GM19397 (cell line): ENCODE measurements at regions not wholly inside any gene's neighbourhood (a gene's known extent, or its start where the extent isn't known, plus 50 kb on each side); places are given as distances from the start of the nearest gene placed in this dataset.

Source experiments
- ATAC-seq: cut with Tn5 transposase; IDR thresholded peaks from one replicate; pipeline ENCODE4 v1.9.1; 2021; ENCODE audit warnings: mild to moderate bottlenecking, moderate library complexity; ENCODE audit not compliant: unreplicated experiment

DNA sequence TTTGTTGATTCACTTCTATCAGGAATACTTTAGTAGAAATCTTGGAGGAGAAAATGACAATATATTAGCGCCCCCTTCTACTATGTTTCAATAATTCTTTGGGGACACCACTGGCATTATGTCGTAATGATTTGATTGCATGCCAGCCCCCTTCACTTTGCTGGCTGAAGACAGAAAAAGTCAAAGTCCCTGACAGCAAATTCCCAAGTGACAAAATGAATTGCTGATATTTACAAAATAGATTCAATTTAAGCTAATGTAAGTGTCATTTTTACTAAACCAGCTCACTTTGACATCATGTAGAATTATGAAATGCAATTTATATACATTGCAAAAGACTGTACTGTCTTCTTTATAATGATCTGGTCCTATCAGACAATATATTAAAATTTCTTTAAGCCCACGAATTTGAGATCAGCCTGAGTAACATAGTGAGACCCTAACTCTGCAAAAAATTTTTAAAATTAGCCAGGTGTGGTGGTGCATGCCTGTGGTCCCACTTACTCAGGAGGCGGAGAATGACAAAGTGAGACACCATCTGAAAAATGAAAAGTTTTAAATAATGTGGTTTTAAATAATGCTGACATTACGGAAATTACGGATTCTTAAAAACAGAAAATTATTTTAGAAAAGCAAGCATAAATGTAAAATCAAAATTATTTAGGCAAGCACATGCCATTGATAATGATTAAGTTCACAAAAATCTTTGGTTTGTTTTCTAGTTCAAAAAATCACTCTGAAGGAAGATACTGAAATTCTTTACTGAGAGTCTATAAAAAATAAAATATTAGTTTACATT, 520.1 kb upstream of the PKDCC start:
- ATAC-seq, result no peak

DNA sequence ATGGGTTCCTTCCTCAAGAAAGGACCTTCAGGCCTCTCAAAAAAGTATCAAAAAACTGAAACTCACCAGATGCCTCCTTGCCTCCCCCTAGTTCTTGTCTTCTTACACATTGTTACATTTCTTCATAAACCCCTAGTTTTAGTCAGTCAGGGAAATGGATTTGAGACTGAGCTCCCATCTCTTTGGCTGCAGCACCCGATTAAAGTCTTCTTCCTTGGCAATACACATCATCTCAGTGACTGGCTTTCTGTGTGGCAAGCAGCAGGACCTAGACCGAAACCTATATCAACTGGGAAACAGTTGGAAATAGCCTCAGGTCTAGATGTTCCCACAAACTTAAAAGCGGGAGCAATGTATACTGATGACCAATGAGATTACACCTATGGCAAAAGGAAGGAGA, 512.2 kb upstream of the PKDCC start:
- ATAC-seq, result no peak

DNA sequence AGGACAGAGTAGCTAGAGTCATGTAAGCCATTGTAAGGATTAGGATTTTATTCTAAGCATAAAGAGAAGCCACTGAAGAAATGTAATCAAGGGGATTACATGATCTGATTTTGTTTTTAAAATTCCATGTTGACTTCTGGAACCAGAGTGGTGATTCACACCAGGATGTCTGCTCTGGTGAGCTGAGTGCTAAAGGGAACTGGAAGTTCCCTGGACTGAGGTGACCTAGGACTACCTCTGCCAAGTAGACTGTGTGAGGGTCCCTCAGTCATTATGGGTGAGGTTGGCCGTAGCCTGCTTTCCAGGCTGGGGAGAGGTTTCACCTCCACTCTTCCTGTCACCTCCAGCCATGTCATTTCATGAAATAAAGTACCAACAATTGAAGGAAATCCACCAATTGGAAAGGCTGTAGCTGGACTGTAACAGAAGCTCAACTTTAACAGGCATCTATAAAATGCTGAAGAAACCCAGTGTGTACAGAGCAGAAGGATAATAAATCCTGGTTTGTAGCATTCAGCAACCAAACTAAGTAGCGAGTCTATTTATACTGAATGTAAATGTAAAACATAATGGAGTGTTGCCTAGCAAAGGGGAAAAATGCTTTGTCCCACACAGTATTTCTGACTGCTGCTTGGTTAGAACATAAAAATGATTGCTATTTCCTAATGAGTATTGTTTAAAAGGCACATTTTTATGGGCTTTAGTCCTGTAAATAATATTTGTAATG, 507.4 kb upstream of the PKDCC start:
- ATAC-seq, result no peak

DNA sequence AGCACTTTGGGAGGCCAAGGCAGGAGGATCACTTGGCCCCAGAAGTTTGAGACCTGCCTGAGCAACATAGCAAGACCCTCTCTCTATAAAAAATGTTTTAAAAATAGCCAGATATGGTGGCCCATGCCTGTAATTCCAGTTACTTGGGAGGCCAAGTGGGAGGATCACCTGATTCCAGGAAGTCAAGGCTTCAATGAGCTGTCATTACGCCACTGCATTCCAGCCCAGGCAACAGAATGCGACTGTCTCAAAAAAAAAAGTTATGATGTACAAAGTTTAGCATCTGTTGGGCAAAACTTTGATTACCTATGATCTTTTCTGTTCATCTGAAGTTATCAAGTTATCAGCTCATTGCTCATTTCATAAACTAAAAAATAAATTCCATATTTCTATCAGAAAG, 504.1 kb upstream of the PKDCC start:
- no peak for ATAC-seq

DNA sequence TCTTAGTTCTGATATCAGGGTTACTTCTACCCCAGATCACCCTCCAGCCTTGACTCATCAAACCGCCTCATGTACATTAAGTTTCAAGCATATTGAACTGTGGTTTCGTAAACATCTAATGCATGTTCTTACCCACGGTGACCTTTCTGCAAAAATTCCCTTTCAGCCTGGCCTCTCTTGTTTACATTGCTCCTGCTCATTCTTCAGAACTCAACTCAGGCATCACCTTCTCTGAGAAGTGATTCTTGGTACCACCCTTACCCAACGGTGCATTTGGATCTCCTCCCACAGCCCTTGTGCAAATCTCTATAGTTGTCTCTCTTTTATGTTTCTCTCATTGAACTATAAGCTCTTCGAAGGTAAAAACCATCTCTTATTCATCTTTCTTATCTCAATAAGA, 503.1 kb upstream of the PKDCC start:
- no peak for ATAC-seq

DNA sequence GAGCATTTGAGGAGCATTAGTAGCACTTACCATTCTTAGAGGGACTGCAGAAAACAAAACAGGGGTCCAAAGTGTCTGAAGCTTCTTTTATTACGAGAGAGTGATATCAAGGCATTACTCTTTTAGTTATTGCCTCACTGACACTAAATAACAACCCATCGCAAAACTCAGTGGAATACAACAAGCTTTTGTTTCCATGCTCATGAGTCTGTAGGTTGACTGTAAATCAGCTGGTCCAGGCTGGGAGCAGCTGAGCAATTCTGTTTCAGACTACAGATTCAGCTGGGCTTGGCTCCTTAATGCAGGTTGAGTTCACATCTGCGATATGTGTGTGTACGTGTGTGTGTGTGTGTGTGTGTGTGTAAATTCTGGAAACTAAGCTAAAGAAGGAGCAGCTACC, 501.8 kb upstream of the PKDCC start:
- ATAC-seq, result no peak

DNA sequence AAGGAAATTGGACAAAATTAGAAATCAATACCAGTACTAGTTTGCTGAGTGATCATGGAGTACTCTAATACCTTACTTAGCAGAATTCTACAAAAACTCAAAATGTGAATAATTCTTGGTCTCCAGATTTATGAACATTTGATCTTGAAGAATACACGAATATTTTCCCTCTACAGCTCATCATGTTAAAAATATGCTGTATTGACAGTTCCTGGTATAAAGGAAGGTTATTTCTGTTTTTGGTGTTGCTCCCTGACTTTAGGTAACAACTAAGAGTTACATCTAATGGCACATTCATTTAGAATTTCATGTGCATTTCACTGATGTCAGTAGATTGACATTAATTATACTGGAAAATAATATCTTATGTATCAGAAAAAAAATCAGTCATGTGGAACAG, 479.2 kb upstream of the PKDCC start:
- ATAC-seq, result no peak

DNA sequence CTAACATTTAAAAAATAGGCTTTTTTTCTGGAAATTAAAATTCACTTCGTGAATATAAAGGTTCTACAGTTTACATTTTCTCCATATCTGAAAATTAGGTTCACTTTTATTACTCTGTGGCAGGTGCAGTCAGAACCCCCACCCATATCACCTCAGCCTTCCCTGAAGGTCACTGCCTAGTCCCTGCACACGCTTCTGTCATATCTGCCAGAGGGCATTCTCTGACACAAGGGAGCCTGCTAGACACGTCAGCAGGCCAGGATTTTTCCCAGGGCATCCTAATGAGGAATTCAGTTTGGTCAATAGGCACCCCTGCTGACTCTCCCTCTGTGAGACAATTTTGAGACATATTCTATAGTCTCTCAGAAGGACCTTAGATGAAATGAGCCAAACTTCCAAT, 475.7 kb upstream of the PKDCC start:
- no peak for ATAC-seq

DNA sequence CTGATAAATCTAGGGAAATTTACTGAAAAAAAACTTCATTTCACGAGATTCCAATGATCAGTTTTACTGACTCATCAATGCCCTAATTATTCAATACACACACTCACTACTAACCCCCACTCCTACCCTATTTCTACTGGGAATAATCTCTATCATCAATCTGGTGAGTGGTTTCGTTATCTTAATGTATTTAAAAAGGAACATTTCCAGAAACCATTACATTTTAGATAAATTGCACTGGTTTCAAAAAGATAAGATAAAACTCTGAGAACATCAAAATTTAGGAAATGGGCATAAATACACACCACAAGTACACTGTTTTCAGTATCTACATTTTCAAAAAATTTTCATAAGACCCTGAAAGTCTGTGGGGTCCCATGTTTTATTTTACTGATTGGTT, 471.4 kb upstream of the PKDCC start:
- ATAC-seq, result no peak

DNA sequence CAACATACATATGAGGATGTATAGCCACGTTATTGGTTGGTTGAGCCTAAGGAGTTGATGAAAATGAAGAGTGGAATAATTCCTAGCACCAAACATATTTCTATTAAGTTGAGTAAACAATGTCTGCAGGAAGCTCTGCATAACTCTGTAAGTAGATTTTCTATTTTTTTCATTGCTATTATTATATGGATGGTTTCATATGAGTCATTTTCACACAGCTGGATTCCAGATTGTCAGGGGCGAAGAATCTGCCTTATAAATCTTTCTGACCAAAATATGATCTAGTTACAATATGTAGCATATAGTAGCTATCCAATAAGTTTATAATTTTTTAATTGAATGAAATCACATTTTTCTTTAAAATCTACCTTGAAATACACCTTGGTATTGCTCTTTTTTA, 468.0 kb upstream of the PKDCC start:
- no peak for ATAC-seq

DNA sequence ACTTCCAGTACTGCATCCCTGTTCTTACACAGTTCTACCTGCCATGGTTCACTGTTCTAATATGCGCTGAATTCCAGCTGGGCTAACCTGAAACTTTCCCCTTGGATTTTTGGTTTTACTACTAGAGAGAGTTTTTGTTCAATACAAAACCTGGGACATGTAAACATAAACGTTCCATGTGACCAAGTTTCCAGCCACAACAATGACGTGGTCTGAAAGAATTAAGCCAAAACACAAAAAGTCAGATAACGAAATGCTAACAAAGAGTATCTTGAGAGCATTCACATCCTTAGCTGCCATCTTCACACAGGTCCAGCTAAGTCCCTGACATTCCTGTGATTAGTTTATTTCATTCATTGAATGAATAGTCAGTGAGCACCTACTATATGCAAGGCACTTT, 467.0 kb upstream of the PKDCC start:
- ATAC-seq, result no peak

DNA sequence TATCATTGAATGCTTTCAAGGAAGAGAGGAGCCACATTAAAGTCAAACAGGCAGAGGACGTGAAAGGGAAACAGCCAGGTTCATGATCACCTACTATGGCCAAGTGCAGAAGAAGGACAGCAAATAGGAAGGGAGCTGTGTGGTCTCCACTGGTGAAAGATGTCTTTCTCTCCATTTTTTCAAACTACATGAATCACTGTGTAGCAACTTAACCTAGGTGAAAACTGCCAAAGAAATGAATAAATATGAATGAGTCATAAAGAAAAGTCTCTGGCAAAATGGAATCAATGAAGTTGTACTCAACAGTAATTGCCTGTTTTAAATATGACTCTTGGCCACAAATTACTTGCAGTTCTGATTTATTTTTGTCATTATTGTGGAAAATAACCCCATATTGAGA, 452.6 kb upstream of the PKDCC start:
- no peak for ATAC-seq

DNA sequence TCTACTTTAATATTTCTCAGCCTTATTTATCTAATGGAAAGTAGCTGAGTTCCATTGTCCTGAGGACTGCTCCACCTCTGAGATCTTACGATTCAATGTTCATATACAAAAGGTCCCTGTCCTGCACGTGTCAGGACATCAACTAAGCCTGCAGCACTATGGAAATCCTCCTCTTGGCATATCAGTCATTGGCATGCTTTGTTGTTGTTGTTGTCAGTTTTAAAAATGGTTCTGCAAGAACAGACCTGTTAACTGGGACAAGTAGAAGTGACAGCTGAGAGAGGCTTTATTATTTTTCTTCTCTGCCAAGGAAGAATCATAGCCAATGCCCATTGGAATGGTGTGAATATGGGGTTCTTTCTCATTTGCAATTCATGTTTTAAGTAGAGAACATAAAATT, 450.1 kb upstream of the PKDCC start:
- no peak for ATAC-seq

DNA sequence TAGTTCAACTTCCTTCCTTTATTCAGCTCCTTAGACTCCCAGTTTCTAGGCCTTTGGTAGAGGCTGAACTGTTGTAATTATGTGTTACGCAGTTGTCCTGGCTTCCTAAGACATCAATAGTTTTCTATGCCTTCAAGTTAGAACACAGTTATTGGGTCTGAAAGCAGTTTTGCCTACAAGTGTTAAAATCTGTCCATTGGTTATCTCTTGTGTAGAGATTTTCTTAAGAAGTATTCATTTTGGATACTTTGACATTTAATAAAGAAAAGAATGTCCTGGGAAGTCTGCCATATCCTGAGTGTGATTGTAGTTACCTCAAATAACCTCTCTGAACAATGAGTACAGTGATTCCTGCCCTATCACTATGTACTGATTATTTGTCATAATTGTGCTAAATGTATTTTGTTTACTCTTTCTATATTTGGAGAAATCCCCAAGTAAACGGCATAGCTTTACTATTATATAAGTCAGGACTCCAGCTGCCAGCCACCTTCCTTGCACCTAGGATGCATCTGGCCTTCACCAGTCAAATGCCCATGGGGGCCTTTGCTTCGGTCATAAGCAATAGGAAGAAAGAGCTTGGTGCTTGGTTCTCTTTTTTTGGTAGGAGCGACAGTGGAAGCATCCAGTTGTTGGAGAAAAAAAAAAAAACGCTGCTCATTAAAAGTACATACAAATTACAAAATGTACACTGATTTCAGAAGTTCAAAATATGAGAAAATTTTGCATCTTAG, 449.5 kb upstream of the PKDCC start:
- no peak for ATAC-seq

DNA sequence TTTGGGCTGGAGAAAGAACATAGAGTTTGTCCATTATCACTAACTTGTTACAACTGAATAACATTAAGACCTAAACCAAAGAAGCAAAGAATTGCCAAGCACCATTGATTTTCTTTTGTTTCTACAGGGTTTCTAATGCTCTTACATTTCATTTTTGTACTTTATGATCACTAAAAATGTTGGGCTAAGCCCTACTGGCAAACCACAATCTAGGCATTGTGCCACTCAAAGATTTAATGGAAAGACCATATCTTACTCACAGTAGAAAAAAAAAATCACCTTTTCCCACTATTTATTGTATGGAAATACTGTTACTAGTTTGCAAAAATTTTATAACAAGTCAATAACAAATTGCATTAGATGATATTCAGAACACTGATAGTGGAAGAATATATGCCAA, 447.4 kb upstream of the PKDCC start:
- no peak for ATAC-seq

DNA sequence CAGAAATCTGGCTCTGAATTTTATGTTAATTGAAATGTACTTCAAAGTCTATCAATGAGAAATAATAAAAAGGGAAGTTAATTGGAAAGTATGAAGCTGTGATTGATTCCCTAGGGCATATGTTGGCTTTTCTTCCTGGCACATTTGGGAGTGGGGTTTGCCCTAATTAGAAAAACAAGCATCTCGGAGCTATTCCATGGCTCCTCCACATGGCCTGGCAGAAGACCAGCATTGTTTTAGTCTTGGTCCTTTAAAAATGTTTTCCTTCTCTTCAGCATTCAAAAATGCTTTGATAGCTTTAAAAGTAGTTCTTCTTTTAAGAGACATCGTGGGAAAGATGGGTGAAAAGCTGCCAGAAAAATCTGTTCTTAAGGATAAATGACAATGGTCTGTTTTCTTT, 445.5 kb upstream of the PKDCC start:
- ATAC-seq, result no peak

DNA sequence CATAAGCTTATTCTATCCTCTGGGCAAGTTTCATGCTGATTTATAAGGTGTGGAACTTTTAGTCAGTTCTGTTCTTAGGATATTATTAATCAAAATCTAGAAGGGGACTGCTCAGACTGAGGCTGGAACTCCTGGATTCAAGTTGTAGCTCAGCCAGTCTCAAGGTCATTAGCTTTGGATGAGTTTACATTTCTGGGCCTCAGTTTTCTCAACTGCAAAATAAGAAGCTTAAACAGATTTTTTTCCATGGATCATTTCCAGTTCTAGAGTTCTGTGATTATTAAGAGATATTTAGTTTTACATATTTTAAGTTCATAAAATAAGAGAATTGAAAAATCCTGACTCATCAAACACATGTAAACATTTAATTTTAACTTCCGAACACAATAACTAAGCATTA, 442.5 kb upstream of the PKDCC start:
- ATAC-seq, result no peak

DNA sequence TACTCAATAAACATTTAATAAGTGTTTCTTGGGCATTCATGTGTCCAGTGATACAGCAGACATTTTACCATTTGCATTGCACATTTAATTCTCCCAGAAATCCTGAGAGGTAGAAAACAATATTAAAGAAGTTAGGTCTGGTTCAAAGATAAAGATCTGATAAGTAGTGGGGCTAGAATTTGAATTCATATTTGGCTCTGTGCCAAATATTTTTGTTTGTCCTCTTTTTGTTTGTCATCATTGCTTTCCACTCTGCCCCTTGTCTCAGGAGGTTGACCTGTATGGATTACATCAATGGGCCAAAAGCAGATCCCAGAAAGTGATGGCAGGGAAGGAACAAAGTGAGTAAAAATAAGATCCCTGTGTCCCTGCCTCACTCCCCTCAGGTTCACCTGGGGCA, 441.9 kb upstream of the PKDCC start:
- no peak for ATAC-seq

DNA sequence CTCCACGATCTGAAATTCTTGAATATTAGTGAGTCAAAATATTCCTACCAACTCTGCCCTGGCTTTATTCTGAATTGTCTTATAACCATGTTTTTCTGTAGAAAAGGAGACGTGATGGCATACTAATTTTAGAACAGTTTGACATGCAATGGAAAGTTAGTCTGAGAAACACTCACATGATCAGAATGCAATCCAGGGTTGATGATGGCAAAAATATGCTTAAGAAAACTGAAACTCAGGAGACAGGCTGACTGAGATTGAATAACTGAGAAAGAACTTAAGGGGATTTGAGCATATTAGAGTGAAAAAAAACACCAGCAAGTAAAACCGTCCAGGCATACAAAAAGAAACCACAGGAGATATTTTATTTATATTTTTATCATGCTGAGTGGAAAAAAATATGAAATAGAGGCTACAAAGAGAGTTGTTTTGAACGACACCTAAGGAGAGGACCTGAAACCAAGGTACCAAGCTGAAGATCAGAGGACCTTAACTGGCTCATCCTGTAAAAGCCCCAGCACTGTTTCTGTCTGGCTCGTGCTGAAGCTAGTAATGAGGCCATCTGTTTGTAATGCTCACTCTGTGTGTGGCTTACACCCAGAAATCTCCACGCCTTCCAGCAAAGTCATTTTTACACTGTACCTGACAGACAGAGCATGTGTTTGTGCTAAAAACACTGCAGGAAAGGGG, 437.2 kb upstream of the PKDCC start:
- ATAC-seq, result no peak

DNA sequence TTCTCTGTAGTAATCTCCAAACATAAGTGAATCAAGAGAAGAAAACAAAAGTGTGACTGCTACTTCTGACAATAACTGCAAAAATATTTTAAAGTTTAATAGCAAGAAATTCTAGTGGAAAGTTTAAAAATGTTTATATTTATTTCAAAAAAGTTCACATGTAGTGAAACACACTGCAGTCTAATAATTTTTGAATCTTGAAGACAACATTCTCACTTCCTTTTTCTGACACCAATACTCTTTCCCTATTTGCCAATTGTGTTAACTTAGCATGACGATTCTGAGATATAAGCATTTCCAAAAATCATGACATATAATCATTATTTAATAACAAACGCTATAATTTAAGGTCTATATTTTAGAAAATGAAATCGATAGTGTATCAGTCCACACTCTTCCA, 429.1 kb upstream of the PKDCC start:
- no peak for ATAC-seq

DNA sequence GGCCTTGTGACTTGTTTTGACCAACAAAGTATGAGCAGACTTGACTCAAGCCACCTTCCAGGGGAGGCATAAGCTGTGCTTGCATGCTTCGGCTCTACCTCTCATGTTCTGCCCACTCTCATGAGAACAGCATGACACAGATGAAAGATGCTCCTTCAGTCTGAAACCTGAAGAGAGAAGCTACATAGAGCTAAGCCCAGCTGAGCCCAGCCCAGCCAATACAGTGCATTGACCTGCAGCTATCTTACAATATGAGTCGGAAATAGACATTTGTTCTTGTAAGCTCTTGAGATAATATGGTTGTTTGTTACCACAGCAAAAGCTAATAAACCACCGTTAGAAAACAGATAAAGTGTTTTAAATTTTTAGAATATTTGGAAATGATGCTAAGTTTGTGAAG, 426.7 kb upstream of the PKDCC start:
- no peak for ATAC-seq
